ENCODE measurements at regions not wholly inside any gene's neighbourhood (a gene's known extent, or its start where the extent isn't known, plus 50 kb on each side); places are given as distances from the start of the nearest gene placed in this dataset.

GRCh38 chr12:61902403-61902802, 357.8 kb upstream of the USP15 start:
- no peak for DNase-seq (ENCODE audit: low read depth)
- no peak overlapping the region for H3K4me3 ChIP-seq (ENCODE audit: low read depth, low read length)
- no peak for TF ChIP-seq CTCF (IDR thresholded peaks at IDR 0.05; ENCODE audit: control insufficient read depth, extremely low read depth, insufficient read depth)

- no peak overlapping the region for H3K4me3 ChIP-seq (ENCODE audit: low read depth, low read length)
- no peak for DNase-seq (ENCODE audit: low read depth)
- no peak for TF ChIP-seq CTCF (IDR thresholded peaks at IDR 0.05; ENCODE audit: control insufficient read depth, extremely low read depth, insufficient read depth)
Observed at GRCh38 chr12:61911113-61911512, 349.1 kb upstream of the USP15 start.

- H3K4me3 ChIP-seq (ENCODE audit: low read depth, low read length) = no peak overlapping the region
- DNase-seq (ENCODE audit: low read depth) = no peak
- TF ChIP-seq CTCF (IDR thresholded peaks at IDR 0.05; ENCODE audit: control insufficient read depth, extremely low read depth, insufficient read depth) = no peak
Observed at GRCh38 chr12:61915420-61915819, 344.8 kb upstream of the USP15 start.

DNA sequence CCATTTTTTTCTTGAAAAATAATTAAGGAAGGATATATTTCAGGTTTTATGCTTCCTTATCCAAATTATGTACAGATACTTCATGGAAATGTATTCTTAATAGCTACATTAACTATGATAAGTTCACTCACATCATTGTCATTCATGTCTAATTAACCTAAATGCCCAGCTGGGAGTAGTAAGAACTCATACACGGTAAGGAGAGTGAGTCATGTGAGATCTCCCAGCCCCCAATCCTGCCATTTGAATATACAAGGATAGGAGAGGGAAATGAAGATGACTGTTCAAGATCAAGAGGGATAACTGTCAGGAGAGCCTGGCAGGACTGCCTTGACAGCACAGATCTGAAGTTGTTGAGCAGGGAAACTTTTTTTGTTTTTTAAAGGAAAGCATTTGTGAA, 343.4 kb upstream of the USP15 start:
- TF ChIP-seq CTCF (IDR thresholded peaks at IDR 0.05; ENCODE audit: control insufficient read depth, extremely low read depth, insufficient read depth) = no peak
- H3K4me3 ChIP-seq (ENCODE audit: low read depth, low read length) = no peak overlapping the region
- DNase-seq (ENCODE audit: low read depth) = no peak

GRCh38 chr12:61919686-61920085, 340.5 kb upstream of the USP15 start:
- no peak for TF ChIP-seq CTCF (IDR thresholded peaks at IDR 0.05; ENCODE audit: control insufficient read depth, extremely low read depth, insufficient read depth)
- H3K4me3 ChIP-seq (ENCODE audit: low read depth, low read length) = no peak overlapping the region
- no peak for DNase-seq (ENCODE audit: low read depth)

- H3K4me3 ChIP-seq (ENCODE audit: low read depth, low read length) = no peak overlapping the region
- DNase-seq (ENCODE audit: low read depth) = no peak
- no peak for TF ChIP-seq CTCF (IDR thresholded peaks at IDR 0.05; ENCODE audit: control insufficient read depth, extremely low read depth, insufficient read depth)
Observed at GRCh38 chr12:61920230-61920629, 340.0 kb upstream of the USP15 start.

- DNase-seq (ENCODE audit: low read depth) = no peak
- no peak overlapping the region for H3K4me3 ChIP-seq (ENCODE audit: low read depth, low read length)
- no peak for TF ChIP-seq CTCF (IDR thresholded peaks at IDR 0.05; ENCODE audit: control insufficient read depth, extremely low read depth, insufficient read depth)
Observed at GRCh38 chr12:61923152-61923551, 337.1 kb upstream of the USP15 start.
